ENCODE measurements at regions not wholly inside any gene's neighbourhood (a gene's known extent, or its start where the extent isn't known, plus 50 kb on each side); places are given as distances from the start of the nearest gene placed in this dataset.

DNA sequence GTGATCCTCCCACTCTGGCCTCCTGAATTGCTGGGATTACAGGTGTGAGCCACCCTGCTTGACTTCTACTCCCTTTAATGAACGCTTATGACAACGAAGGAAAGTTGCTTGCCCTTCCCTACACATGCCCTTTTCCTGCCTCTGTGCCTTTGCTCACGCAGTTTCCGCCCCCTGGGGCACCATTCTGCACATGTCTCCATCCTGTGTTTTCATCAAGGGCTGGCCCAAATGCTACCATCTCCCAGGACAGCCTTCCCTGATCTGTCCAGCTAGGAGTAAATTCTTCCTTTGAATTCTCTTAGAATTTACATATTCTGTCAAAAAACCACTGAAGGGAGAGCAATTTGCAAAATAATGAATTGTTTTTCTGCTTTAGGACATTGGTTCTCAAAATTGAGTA is 50.0 kb upstream of the KMT2C start:
- Histone ChIP-seq H3K4me1 (ENCODE audit: control insufficient read depth in 1 of 2, insufficient read depth in 2 of 2, low read length in 2 of 2) (no peaks in the 10 kb centered on the region), H3K36me3 (ENCODE audit: control insufficient read depth in 1 of 2, insufficient read depth in 2 of 2, low read length in 2 of 2) (no peaks in the 10 kb centered on the region), H3K4me3 (ENCODE audit: low read depth in 1 of 2, low read length in 2 of 2) (no peak overlapping the region), H3K9me3 (ENCODE audit: control insufficient read depth in 1 of 2, low read length in 2 of 2) (no peaks in the 10 kb centered on the region), H3K27ac (ENCODE audit: low read depth, low read length) (no peak overlapping the region), H3K9ac (ENCODE audit: low read depth in 1 of 2, low read length in 2 of 2) (no peak overlapping the region), H3K27me3 (ENCODE audit: control insufficient read depth in 1 of 2, insufficient read depth in 2 of 2, low read length in 2 of 2) (no peaks in the 10 kb centered on the region)
